H9 (cell line): ENCODE measurements at regions not wholly inside any gene's neighbourhood (a gene's known extent, or its start where the extent isn't known, plus 50 kb on each side); places are given as distances from the start of the nearest gene placed in this dataset.

ENCODE experiments used
- DNase-seq: peaks from one replicate; pipeline ENCODE4 v3.0.0-alpha.2; 2017
- H2AFZ ChIP-seq: one replicate; pipeline ENCODE4 v1.6.1; 2013; ENCODE audit warnings: mild to moderate bottlenecking, low read length, control low read depth, moderate library complexity
- H2AK5ac ChIP-seq: 2 replicates; pipeline ENCODE4 v1.6.1; 2013; ENCODE audit warnings: low read length, control low read depth, mixed read lengths; ENCODE audit not compliant: insufficient read length
- H2BK120ac ChIP-seq: one replicate; pipeline ENCODE4 v1.6.1; 2013; ENCODE audit warnings: low read depth, mild to moderate bottlenecking, low read length, control low read depth, inconsistent platforms; ENCODE audit not compliant: poor library complexity, severe bottlenecking
- H2BK12ac ChIP-seq: 2 replicates; pipeline ENCODE4 v1.6.1; 2013; ENCODE audit warnings: low read length, control low read depth, mixed read lengths, low read depth; ENCODE audit not compliant: insufficient read length
- H2BK15ac ChIP-seq: 2 replicates; pipeline ENCODE4 v1.6.1; 2013; ENCODE audit warnings: low read depth, low read length, control low read depth
- H2BK20ac ChIP-seq: one replicate; pipeline ENCODE4 v1.6.1; 2013; ENCODE audit warnings: low read depth, mild to moderate bottlenecking, low read length, control low read depth, inconsistent platforms; ENCODE audit not compliant: poor library complexity, severe bottlenecking
- H2BK5ac ChIP-seq: 2 replicates; pipeline ENCODE4 v1.6.1; 2013; ENCODE audit warnings: low read length, control low read depth, mixed read lengths; ENCODE audit not compliant: insufficient read length
- H3K14ac ChIP-seq: 2 replicates; pipeline ENCODE4 v1.6.1; 2013; ENCODE audit warnings: low read length, control low read depth; ENCODE audit not compliant: insufficient read depth
- H3K18ac ChIP-seq: 2 replicates; pipeline ENCODE4 v1.6.1; 2013; ENCODE audit warnings: low read depth, mild to moderate bottlenecking, mixed read lengths, low read length, control low read depth; ENCODE audit not compliant: insufficient read length
- H3K23ac ChIP-seq: 2 replicates; pipeline ENCODE4 v1.6.1; 2013; ENCODE audit warnings: low read length, control low read depth, mixed read lengths, low read depth; ENCODE audit not compliant: insufficient read length
- H3K23me2 ChIP-seq: 2 replicates; pipeline ENCODE4 v1.6.1; 2013; ENCODE audit warnings: low read depth, mild to moderate bottlenecking, mixed read lengths, low read length, control low read depth; ENCODE audit not compliant: insufficient read length, poor library complexity, severe bottlenecking
- H3K27ac ChIP-seq: 2 replicates; pipeline ENCODE4 v1.5.1; 2013; ENCODE audit warnings: low read length, control low read depth, mixed read lengths, low read depth; ENCODE audit not compliant: insufficient read length
- H3K27me3 ChIP-seq: 2 replicates; pipeline ENCODE4 v1.6.1; 2013; ENCODE audit warnings: low read length, control low read depth, inconsistent platforms; ENCODE audit not compliant: insufficient read depth
- H3K4ac ChIP-seq: 2 replicates; pipeline ENCODE4 v1.6.1; 2013; ENCODE audit warnings: low read depth, mild to moderate bottlenecking, control low read depth, inconsistent platforms, low read length, moderate library complexity
- H3K4me1 ChIP-seq: 2 replicates; pipeline ENCODE4 v1.6.1; 2013; ENCODE audit warnings: low read length, control low read depth, inconsistent platforms; ENCODE audit not compliant: insufficient read depth
- H3K4me2 ChIP-seq: 2 replicates; pipeline ENCODE4 v1.6.1; 2013; ENCODE audit warnings: low read length, control low read depth, mixed read lengths; ENCODE audit not compliant: insufficient read length, insufficient read depth
- H3K56ac ChIP-seq: 2 replicates; pipeline ENCODE4 v1.6.1; 2013; ENCODE audit warnings: low read depth, mild to moderate bottlenecking, mixed read lengths, low read length, control low read depth; ENCODE audit not compliant: insufficient read length
- H3K79me1 ChIP-seq: 2 replicates; pipeline ENCODE4 v1.6.1; 2013; ENCODE audit warnings: low read depth, mild to moderate bottlenecking, moderate library complexity, low read length, control low read depth, inconsistent platforms; ENCODE audit not compliant: insufficient read depth, poor library complexity, severe bottlenecking
- H3K79me2 ChIP-seq: 2 replicates; pipeline ENCODE4 v1.6.1; 2013; ENCODE audit warnings: low read length, control low read depth, inconsistent platforms; ENCODE audit not compliant: insufficient read depth
- H3K9ac ChIP-seq: 2 replicates; pipeline ENCODE4 v1.6.1; 2013; ENCODE audit warnings: low read length, control low read depth, mixed read lengths; ENCODE audit not compliant: insufficient read length; ENCODE audit errors: extremely low read depth
- H3K9me3 ChIP-seq: one replicate; pipeline ENCODE4 v1.6.1; 2013; ENCODE audit warnings: low read depth, low read length, inconsistent platforms; ENCODE audit not compliant: control insufficient read depth
- H3T11ph ChIP-seq: one replicate; pipeline ENCODE4 v1.6.1; 2013; ENCODE audit warnings: mild to moderate bottlenecking, low read length, control low read depth, inconsistent platforms
- H4K20me1 ChIP-seq: one replicate; pipeline ENCODE4 v1.6.1; 2013; ENCODE audit not compliant: control insufficient read depth, insufficient read length, insufficient read depth
- H4K5ac ChIP-seq: 2 replicates; pipeline ENCODE4 v1.6.1; 2013; ENCODE audit warnings: low read depth, mild to moderate bottlenecking, mixed read lengths, low read length, control low read depth; ENCODE audit not compliant: insufficient read length
- H4K8ac ChIP-seq: replicated peaks from 2 replicates; pipeline ENCODE4 v1.6.1; 2013; ENCODE audit warnings: low read length, control low read depth, mixed read lengths, low read depth; ENCODE audit not compliant: insufficient read length
- H4K91ac ChIP-seq: 2 replicates; pipeline ENCODE4 v1.6.1; 2013; ENCODE audit warnings: low read depth, mild to moderate bottlenecking, moderate library complexity, mixed read lengths, low read length, control low read depth; ENCODE audit not compliant: insufficient read length
- H3K27ac Mint-ChIP-seq, 3 experiments: 2 replicates in 2 of 3; 3 replicates in 1 of 3; pipeline ENCODE4 v1.8.0; 2020 to 2021; ENCODE audit warnings: mixed read lengths in 3 of 3, mild to moderate bottlenecking in 1 of 3, moderate library complexity in 1 of 3
- H3K27me3 Mint-ChIP-seq: 2 replicates; pipeline ENCODE4 v1.8.0; 2021; ENCODE audit warnings: low read depth, mild to moderate bottlenecking, moderate library complexity, mixed read lengths
- H3K36me3 Mint-ChIP-seq, 3 experiments: 2 replicates in 2 of 3; 3 replicates in 1 of 3; pipeline ENCODE4 v1.8.0; 2020 to 2021; ENCODE audit warnings: low read depth in 3 of 3, mixed read lengths in 3 of 3; ENCODE audit not compliant: insufficient read depth in 1 of 3
- H3K4me1 Mint-ChIP-seq, 2 experiments: 2 replicates each; pipeline ENCODE4 v1.8.0; 2020; ENCODE audit warnings: mixed read lengths in 2 of 2
- H3K4me3 Mint-ChIP-seq, 2 experiments: 2 replicates in 1 of 2; 3 replicates in 1 of 2; pipeline ENCODE4 v1.8.0; 2020 to 2021; ENCODE audit warnings: mild to moderate bottlenecking in 2 of 2, mixed read lengths in 2 of 2, moderate library complexity in 1 of 2
- H3K9me3 Mint-ChIP-seq, 2 experiments: 2 replicates in 1 of 2; 3 replicates in 1 of 2; pipeline ENCODE4 v1.8.0; 2020; ENCODE audit warnings: mild to moderate bottlenecking in 2 of 2, mixed read lengths in 2 of 2, moderate library complexity in 1 of 2
- TF ChIP-seq, protein P1 (sequence below): fragments of 200-600 bp; sonication (generic); conservative IDR thresholded peaks from 3 replicates; pipeline ENCODE4 v1.8.0; 2021; ENCODE audit warnings: antibody characterized with exemption, mild to moderate bottlenecking

DNA sequence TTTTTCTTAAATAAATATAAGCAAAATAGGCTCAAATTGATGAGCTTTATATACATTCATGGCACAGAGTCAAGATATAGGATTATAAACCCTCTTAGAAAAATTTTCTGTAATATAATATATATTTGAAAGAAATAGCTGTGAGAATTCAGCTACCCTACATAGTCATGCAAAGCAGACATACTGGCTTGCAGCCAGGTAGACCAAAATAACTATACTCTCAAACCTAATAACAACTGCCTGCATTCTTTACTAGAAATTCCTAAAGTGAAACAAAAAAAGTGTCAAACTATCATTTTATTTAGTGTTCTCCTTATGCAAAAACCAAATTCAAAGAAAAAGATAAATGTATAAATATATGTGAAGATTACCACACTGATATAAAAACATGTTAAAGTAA, 1390.2 kb downstream of the C4orf33 start:
- Mint-ChIP-seq H3K27me3 (no peaks in the 10 kb centered on the region), H3K4me1 (no peaks in the 10 kb centered on the region), H3K36me3 (peaks cover 0 to 3% (median under 1%) of the 10 kb centered on the region in 3 experiments; a peak in 5 of 7 replicates), H3K27ac (no peak overlapping the region), H3K4me3 (no peak overlapping the region), H3K9me3 (peaks cover under 1 to 3% of the 10 kb centered on the region in 2 experiments; a peak in 3 of 5 replicates)
- no peak overlapping the region for H4K5ac ChIP-seq
- no peak overlapping the region for H2BK120ac ChIP-seq
- H3K79me1 ChIP-seq, result no peaks in the 10 kb centered on the region
- no peak overlapping the region for H2BK12ac ChIP-seq
- H3K4me2 ChIP-seq, result no peak overlapping the region
- no peak overlapping the region for H2AK5ac ChIP-seq
- H3K27me3 ChIP-seq, result no peaks in the 10 kb centered on the region
- H3K18ac ChIP-seq, result no peak overlapping the region
- H2AFZ ChIP-seq, result no peak overlapping the region
- no peak overlapping the region for H3K14ac ChIP-seq
- no peak overlapping the region for H3K27ac ChIP-seq
- no peak overlapping the region for H2BK20ac ChIP-seq
- no peak for DNase-seq
- H4K8ac ChIP-seq, result no peak overlapping the region
- no peak overlapping the region for H3K23ac ChIP-seq
- H3K4ac ChIP-seq, result no peak overlapping the region
- no peaks in the 10 kb centered on the region for H3K9me3 ChIP-seq
- H3K23me2 ChIP-seq, result no peaks in the 10 kb centered on the region
- no peak overlapping the region for H3T11ph ChIP-seq
- no peaks in the 10 kb centered on the region for H3K4me1 ChIP-seq
- TF ChIP-seq, protein P1, sequence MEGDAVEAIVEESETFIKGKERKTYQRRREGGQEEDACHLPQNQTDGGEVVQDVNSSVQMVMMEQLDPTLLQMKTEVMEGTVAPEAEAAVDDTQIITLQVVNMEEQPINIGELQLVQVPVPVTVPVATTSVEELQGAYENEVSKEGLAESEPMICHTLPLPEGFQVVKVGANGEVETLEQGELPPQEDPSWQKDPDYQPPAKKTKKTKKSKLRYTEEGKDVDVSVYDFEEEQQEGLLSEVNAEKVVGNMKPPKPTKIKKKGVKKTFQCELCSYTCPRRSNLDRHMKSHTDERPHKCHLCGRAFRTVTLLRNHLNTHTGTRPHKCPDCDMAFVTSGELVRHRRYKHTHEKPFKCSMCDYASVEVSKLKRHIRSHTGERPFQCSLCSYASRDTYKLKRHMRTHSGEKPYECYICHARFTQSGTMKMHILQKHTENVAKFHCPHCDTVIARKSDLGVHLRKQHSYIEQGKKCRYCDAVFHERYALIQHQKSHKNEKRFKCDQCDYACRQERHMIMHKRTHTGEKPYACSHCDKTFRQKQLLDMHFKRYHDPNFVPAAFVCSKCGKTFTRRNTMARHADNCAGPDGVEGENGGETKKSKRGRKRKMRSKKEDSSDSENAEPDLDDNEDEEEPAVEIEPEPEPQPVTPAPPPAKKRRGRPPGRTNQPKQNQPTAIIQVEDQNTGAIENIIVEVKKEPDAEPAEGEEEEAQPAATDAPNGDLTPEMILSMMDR, result no peak
- H3K56ac ChIP-seq, result no peak overlapping the region
- no peak overlapping the region for H3K9ac ChIP-seq
- no peaks in the 10 kb centered on the region for H4K20me1 ChIP-seq
- H3K79me2 ChIP-seq, result no peaks in the 10 kb centered on the region
- H2BK5ac ChIP-seq, result no peak overlapping the region
- no peak overlapping the region for H2BK15ac ChIP-seq
- no peak overlapping the region for H4K91ac ChIP-seq
